ENCODE measurements at regions not wholly inside any gene's neighbourhood (a gene's known extent, or its start where the extent isn't known, plus 50 kb on each side); places are given as distances from the start of the nearest gene placed in this dataset.

- TF ChIP-seq CTCF (tag by site-specific recombination; IDR thresholded peaks at IDR 0.05) (no peak), ZNF704 (tag by site-specific recombination; IDR thresholded peaks at IDR 0.05) (no peak), MZF1 (tag by site-specific recombination; IDR thresholded peaks at IDR 0.05; ENCODE audit: borderline replicate concordance) (no peak), ZNF274 (IDR thresholded peaks at IDR 0.05; ENCODE audit: low read length) (no peak), ZNF274 (tag by site-specific recombination; IDR thresholded peaks at IDR 0.05; ENCODE audit: borderline replicate concordance) (no peak), ZNF558 (tag by site-specific recombination; IDR thresholded peaks at IDR 0.05) (no peak), ZNF510 (tag by site-specific recombination; IDR thresholded peaks at IDR 0.05; ENCODE audit: insufficient replicate concordance) (no peak), ZNF157 (tag by site-specific recombination; IDR thresholded peaks at IDR 0.05) (no peak), ZNF529 (tag by site-specific recombination; IDR thresholded peaks at IDR 0.05; ENCODE audit: insufficient replicate concordance) (no peak), REST (tag by site-specific recombination; IDR thresholded peaks at IDR 0.05) (no peak), PRDM10 (tag by site-specific recombination; IDR thresholded peaks at IDR 0.05) (no peak), ZNF398 (tag by site-specific recombination; IDR thresholded peaks at IDR 0.05) (no peak), ZNF24 (tag by site-specific recombination; IDR thresholded peaks at IDR 0.05) (no peak), ZNF747 (tag by site-specific recombination; IDR thresholded peaks at IDR 0.05) (no peak)
Observed at GRCh38 chr4:14583752-14584151, 418.5 kb upstream of the CPEB2 start.

Measured in HEK293 (cell line).